HG02759 (cell line): ENCODE measurements at regions not wholly inside any gene's neighbourhood (a gene's known extent, or its start where the extent isn't known, plus 50 kb on each side); places are given as distances from the start of the nearest gene placed in this dataset.

Source experiments
- ATAC-seq: cut with Tn5 transposase; IDR thresholded peaks from one replicate; pipeline ENCODE4 v1.9.1; 2021; ENCODE audit warnings: mild to moderate bottlenecking, moderate library complexity; ENCODE audit not compliant: unreplicated experiment

DNA sequence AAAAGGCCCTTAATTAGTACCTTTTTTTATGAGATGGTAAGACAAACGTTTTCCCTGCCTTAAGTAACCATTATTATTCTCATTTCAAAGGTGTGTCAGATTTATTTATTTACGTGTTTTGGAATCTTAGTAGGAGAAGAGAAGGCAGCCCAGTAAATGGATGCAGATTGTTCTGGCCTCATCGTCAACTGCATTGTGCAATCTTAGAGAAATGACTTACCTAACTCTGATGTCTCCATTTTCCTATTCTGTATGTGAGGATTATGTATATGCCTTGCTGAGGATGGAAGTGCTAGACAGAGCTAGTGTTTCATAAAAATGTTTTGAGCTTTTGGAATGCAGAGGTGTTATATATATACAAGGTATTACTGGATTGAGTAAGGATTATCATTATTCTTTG lies 97.0 kb upstream of the JAG1 start:
- no peak for ATAC-seq

DNA sequence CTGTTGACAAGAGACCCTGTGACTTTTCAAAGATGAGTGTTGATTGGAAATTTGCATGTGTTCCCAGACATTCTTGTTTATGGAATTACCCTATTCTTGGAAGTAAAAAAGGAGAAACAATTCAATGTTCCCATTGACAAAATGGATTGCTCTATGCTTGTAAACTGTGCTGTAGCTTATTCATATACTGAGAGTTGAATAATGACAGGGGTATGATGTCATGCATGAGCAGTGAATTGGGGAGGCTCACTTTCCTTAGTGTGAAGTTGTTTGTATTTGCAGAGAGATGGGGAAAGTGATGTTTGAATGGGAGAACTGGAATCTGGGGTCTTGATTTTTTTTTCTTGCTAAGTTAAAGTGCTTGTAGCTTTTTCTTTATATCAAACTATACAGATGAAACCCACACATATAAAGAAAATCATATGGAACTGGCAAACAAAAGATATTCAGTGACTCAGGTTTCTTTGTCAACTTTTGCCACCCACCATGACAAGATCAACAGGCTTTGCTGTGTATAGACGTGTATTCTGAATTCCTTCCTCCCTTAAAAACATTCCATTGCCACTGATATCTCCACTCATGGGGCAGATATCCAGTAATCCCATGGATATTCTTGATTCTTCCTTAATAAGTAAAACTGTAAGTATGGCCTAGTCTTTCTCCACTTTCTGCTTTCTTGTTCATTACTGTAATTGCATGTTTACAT lies 97.8 kb upstream of the JAG1 start:
- ATAC-seq = no peak

DNA sequence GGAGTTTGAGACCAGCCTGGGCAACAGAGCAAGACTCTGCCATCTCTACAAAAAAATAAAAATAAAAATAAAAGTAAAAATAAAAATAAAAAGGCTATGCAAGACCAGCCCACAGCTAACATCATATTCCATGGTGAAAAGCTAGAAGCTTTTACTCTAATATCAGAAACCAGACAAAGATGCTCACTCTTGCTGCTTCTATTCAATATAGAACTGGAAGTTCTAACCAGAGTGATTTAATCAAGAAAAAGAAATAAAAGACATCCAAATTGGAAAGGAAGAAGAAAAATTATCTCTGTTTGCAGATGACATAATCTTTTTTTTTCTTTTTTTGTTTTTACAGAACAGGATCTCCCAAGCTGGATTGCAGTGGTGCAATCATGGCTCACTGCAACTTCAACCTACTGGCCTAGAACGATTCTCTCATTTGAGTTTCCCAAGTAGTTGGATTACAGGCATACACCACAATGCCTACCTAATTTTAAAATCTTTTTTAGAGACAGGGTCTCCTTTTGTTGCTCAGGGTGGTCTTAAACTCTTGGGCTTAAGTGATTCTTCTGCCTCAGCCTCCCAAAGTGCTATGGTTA lies 100.7 kb upstream of the JAG1 start:
- ATAC-seq = no peak

GRCh38 chr20:10777710-10778109 lies 103.9 kb upstream of the JAG1 start:
- no peak for ATAC-seq

DNA sequence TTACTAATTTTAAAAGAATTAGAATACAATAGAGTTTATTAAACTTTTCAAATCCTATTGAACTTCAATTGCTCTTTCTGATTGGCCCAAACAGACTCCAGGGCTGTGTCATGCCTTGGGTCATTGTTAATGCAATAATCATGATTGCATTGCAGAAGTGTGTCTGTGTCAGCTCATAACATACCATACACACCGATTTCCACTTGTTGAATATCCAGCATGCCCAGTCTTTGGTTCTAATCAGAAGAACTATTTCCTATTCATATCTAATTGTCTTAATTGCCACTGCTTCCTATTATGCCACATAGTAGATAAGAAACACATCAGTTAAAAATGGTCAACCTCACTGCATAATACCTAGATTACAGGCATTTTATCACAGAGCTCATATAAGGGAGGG lies 106.1 kb upstream of the JAG1 start:
- no peak for ATAC-seq

DNA sequence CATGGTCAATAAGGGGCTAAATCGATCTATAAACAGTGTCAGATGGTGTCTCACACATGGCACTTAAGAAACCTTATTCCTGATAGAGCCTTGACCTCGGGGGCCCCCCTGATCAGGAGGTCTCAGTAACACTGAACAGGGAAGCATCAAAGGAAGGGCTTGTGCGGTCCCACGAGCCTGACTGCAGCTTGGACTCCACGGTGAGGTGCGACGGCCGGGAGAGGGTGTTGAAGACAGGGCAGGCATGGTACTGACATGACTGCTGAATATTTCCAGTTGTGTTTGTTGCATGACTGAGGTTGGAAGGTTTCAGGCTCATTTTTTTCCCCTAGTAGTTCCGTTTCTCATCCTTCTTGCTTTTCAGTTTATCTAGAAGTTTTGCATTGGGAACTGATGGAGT lies 107.1 kb upstream of the JAG1 start:
- no peak for ATAC-seq

DNA sequence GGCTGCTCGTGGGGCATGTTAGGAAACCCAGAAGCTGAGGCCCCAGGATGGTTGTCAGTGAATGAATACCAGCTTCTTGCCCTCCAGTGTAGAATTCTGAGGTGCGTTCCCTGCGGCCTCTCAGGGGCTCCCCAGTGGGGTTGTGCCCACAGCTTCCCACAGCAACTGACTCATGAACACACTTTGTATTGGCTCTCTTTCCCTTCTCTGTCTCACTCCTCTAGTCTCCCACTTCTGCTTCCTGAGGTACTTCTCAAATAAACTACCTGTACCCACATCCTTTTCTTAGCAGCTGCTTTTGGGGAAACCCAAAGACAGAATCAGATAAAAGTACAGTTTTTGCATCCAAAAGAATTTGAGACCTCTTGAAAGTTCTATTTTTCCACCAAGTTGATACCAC lies 107.7 kb upstream of the JAG1 start:
- no peak for ATAC-seq

GRCh38 chr20:10783707-10784553 lies 110.1 kb upstream of the JAG1 start:
- ATAC-seq = no peak

DNA sequence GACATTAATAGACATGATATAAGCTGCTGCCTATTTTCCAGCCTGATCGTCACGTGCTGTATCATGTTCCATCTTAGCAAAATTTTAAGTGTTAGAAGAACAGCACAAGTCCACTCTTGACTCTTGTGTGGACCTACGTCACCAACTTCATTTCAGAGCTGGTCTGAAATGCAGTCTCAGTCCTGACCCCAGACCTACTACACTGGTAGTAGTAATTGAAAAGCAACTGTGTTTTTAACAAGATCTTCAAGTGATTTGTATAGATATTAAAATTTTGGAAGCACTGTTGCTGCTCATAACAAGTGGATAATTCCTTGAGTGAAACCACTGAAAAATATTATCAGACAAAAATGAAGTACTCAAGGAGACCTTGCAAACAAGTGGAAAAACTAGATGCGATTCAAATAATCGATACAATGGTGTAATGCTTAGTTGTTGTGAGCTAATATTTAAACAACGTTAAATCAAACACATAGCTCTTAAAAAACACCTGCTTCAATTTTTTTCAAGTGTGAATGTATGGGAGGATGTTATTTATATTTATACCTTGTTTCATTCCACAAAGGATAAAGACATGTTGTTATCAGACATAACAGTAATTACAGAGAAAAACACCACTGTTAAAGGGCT lies 110.9 kb upstream of the JAG1 start:
- no peak for ATAC-seq

DNA sequence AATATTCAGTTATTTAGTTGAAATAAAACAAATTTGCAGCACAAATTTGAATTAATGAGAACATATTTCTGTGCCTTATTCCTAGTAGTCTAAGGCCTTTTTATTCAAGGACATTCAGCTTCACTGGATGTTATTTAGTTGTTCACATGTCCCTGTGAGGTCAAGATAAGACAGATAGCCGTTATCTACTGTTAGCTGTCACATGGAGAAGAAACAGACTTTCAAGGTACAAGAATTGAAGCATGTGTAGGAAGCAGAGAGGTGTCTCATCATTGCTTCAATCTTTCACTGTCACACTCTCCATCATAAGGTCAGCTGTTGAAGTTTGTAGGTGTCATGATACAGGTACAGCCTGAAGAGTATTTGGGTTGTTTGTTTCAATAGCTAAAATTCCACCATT lies 112.9 kb upstream of the JAG1 start:
- ATAC-seq = no peak

DNA sequence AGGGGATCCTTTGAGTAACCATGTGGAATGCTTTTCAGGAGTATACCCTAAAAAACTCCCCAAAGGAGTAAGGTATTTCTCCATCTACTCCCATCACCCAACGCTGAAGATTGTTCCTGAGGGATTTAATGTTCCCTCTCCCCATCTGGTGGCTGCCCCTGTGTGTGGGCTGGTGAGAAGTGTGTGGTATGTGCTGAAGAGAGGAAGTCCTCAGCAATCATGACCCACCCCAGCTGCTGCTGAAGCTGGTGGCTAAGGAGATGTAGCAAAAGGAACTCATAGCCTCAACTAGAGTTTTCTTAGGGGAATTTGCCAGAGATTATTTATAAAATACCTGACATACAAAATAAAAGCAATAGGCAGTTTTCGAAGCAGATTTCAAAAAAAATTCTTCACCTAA lies 114.3 kb upstream of the JAG1 start:
- ATAC-seq = no peak

DNA sequence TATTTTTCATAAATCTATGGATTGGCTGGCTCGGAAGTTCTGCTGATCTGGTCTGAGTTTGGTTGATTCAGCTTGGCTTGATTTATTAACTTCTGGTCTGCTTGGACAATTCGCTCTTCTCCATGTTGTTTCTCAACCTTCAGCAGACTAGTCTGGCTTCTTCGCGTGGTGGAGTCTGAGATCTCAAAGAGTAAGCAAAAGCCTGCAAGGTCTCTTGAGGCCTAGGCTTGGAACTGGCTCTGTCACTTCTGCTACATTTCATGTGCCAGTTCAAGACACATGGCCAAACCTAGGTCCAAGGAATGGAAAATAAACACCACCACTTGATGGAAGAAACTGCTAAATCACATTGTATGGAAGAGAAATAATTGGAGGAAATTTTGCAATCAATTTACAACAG lies 115.1 kb upstream of the JAG1 start:
- ATAC-seq = no peak

DNA sequence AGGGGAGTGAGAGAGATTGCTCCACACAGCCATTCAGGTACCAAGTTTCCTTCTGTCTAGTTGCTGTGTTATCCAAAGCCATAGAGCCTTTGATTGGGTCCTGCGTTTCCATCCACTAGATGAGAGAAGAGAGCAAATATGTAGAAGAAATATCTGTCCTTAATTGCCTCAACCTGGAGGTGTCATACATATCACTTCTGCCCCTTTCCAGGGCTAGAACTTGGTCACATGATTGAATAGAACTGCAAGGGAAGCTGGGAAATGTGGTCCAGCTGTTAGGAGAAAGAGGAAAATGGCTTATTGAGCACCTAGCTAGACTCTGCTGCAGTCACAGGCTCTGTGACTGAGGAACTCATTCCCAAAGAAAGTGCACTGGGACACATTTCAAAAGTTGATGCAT lies 115.6 kb upstream of the JAG1 start:
- no peak for ATAC-seq

GRCh38 chr20:10790013-10790412 lies 116.2 kb upstream of the JAG1 start:
- ATAC-seq = no peak

GRCh38 chr20:10792291-10792690 lies 118.5 kb upstream of the JAG1 start:
- ATAC-seq = no peak

GRCh38 chr20:10793766-10794165 lies 120.0 kb upstream of the JAG1 start:
- no peak for ATAC-seq

DNA sequence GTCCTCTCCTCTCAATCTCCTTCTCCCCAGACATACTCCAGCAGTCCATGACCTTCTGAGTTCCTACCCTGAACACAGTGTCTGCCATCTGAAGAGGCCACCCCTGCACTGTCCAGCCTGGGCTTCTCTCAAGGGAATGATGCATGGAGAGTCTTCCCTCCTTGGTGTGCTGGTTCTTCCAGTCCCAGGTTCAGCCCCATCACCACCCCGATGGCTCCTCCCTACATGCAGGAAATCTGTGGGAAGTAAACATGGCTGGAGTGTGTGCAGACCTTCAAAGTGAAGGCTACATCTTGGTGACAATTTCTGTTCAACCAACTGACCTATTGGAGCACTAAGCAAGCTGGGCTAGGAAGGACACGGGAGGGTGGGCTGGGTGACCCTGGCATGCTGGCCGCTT lies 121.0 kb upstream of the JAG1 start:
- no peak for ATAC-seq

- ATAC-seq = no peak
Measured at GRCh38 chr20:10795286-10796026, 121.7 kb upstream of the JAG1 start.

DNA sequence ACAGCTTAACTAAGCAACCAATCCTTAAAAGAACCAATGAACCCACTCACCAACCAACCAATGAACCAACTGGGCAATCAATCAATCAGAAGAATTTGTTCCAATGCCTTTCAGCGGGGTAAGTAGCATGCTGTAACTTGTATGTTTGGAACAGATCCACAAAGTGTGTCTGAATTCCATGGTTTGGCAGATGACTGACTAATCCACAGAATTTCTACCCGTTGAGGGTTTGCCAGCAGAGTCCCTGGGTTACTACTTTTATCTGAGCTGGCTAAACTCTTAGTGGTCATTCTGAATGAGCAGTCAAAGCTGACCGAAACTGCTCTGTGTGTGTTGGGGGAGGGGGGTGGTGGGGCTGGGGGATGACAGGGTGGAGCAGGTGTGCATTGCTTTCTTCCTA lies 125.0 kb upstream of the JAG1 start:
- ATAC-seq = no peak

DNA sequence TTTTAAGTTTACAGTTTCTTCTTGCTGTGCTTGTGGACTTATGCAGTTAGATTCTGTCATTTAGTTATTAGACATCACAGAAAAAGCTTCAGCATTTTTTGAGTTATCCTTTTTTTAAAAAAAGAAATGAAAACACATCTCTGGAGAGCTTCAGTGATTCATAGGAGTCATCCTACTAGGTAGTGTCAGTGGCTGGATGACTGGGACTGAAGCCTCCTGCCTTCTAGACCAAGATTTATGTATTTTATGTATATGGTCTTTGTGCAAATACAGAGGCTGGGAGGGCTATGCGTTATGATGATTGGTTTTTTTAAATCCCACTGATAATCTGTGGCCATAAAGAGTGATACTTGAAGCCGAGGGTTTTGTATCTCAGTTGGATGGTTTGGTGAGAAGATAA lies 125.9 kb upstream of the JAG1 start:
- no peak for ATAC-seq

GRCh38 chr20:10800288-10800687 lies 126.5 kb upstream of the JAG1 start:
- no peak for ATAC-seq
